ENCODE measurements at regions not wholly inside any gene's neighbourhood (a gene's known extent, or its start where the extent isn't known, plus 50 kb on each side); places are given as distances from the start of the nearest gene placed in this dataset.
"Not testable (repeated sequence)": the region's sequence is repeated elsewhere in the genome, so short reads cannot be mapped to it uniquely, and the experiment has no call there.

- Histone ChIP-seq H3K4me1 (ENCODE audit: control insufficient read depth, insufficient read depth, low read length) (no peaks in the 10 kb centered on the region), H3K4me3 (ENCODE audit: insufficient read depth, low read depth, low read length) (no peak overlapping the region), H3K27ac (ENCODE audit: insufficient read depth, low read depth, low read length, poor library complexity, severe bottlenecking) (no peak overlapping the region), H3K36me3 (ENCODE audit: control insufficient read depth, insufficient read depth, low read length) (no peaks in the 10 kb centered on the region), H3K27me3 (ENCODE audit: control insufficient read depth, insufficient read depth, low read length, poor library complexity, severe bottlenecking) (no peaks in the 10 kb centered on the region), H3K9me3 (ENCODE audit: control insufficient read depth, low read length) (no peaks in the 10 kb centered on the region)
- 88 to 93% methylated on average over 1 of the region's 2 CpGs for whole genome bisulfite sequencing, 2 experiments
These were observed 1796.9 kb downstream of the NCAM2 start for GRCh38 chr21:22795091-22795490.

- 82 to 84% methylated on average over 4 of the region's 4 CpGs for WGBS, 2 experiments
- H3K4me3 ChIP-seq (ENCODE audit: insufficient read depth, low read depth, low read length) = no peak overlapping the region
These were observed 1797.4 kb downstream of the NCAM2 start for GRCh38 chr21:22795644-22796043.

GRCh38 chr21:22796147-22796546 is 1797.9 kb downstream of the NCAM2 start:
- H3K9me3 ChIP-seq (ENCODE audit: control insufficient read depth, low read length) = no peaks in the 10 kb centered on the region
- H3K4me1 ChIP-seq (ENCODE audit: control insufficient read depth, insufficient read depth, low read length) = no peaks in the 10 kb centered on the region
- 91 to 95% methylated on average over 9 of the region's 9 CpGs for WGBS, 2 experiments
- H3K27me3 ChIP-seq (ENCODE audit: control insufficient read depth, insufficient read depth, low read length, poor library complexity, severe bottlenecking) = no peaks in the 10 kb centered on the region
- H3K36me3 ChIP-seq (ENCODE audit: control insufficient read depth, insufficient read depth, low read length) = no peaks in the 10 kb centered on the region
- H3K4me3 ChIP-seq (ENCODE audit: insufficient read depth, low read depth, low read length) = no peak overlapping the region
- H3K27ac ChIP-seq (ENCODE audit: insufficient read depth, low read depth, low read length, poor library complexity, severe bottlenecking) = no peak overlapping the region

More at GRCh38 chr21:22795644-22796043, 1797.4 kb downstream of the NCAM2 start:
- H3K9me3 ChIP-seq (ENCODE audit: control insufficient read depth, low read length) = no peaks in the 10 kb centered on the region
- no peaks in the 10 kb centered on the region for H3K27me3 ChIP-seq (ENCODE audit: control insufficient read depth, insufficient read depth, low read length, poor library complexity, severe bottlenecking)
- H3K27ac ChIP-seq (ENCODE audit: insufficient read depth, low read depth, low read length, poor library complexity, severe bottlenecking) = no peak overlapping the region
- no peaks in the 10 kb centered on the region for H3K36me3 ChIP-seq (ENCODE audit: control insufficient read depth, insufficient read depth, low read length)
- no peaks in the 10 kb centered on the region for H3K4me1 ChIP-seq (ENCODE audit: control insufficient read depth, insufficient read depth, low read length)

GRCh38 chr21:22804151-22804550 is 1805.9 kb downstream of the NCAM2 start:
- Histone ChIP-seq H3K27me3 (ENCODE audit: control insufficient read depth, insufficient read depth, low read length, poor library complexity, severe bottlenecking) (no peaks in the 10 kb centered on the region), H3K36me3 (ENCODE audit: control insufficient read depth, insufficient read depth, low read length) (no peaks in the 10 kb centered on the region), H3K27ac (ENCODE audit: insufficient read depth, low read depth, low read length, poor library complexity, severe bottlenecking) (no peak overlapping the region), H3K4me1 (ENCODE audit: control insufficient read depth, insufficient read depth, low read length) (no peaks in the 10 kb centered on the region), H3K4me3 (ENCODE audit: insufficient read depth, low read depth, low read length) (no peak overlapping the region), H3K9me3 (ENCODE audit: control insufficient read depth, low read length) (no peaks in the 10 kb centered on the region)
- WGBS, 2 experiments = 95 to 97% methylated on average over 3 of the region's 3 CpGs

- no peaks in the 10 kb centered on the region for H3K36me3 ChIP-seq (ENCODE audit: control insufficient read depth, insufficient read depth, low read length)
- no peak overlapping the region for H3K4me3 ChIP-seq (ENCODE audit: insufficient read depth, low read depth, low read length)
- H3K4me1 ChIP-seq (ENCODE audit: control insufficient read depth, insufficient read depth, low read length) = no peaks in the 10 kb centered on the region
- WGBS, 2 experiments = 94 to 100% methylated on average over 2 to 3 of the region's 3 CpGs
- H3K27ac ChIP-seq (ENCODE audit: insufficient read depth, low read depth, low read length, poor library complexity, severe bottlenecking) = no peak overlapping the region
- H3K27me3 ChIP-seq (ENCODE audit: control insufficient read depth, insufficient read depth, low read length, poor library complexity, severe bottlenecking) = no peaks in the 10 kb centered on the region
- no peaks in the 10 kb centered on the region for H3K9me3 ChIP-seq (ENCODE audit: control insufficient read depth, low read length)
These were observed 1808.1 kb downstream of the NCAM2 start for GRCh38 chr21:22806278-22806677.

- no peak overlapping the region for H3K4me3 ChIP-seq (ENCODE audit: insufficient read depth, low read depth, low read length)
- no peaks in the 10 kb centered on the region for H3K9me3 ChIP-seq (ENCODE audit: control insufficient read depth, low read length)
- no peaks in the 10 kb centered on the region for H3K36me3 ChIP-seq (ENCODE audit: control insufficient read depth, insufficient read depth, low read length)
- no peaks in the 10 kb centered on the region for H3K27me3 ChIP-seq (ENCODE audit: control insufficient read depth, insufficient read depth, low read length, poor library complexity, severe bottlenecking)
- 63% methylated on average over 2 of the region's 3 CpGs for WGBS, 2 experiments
- no peaks in the 10 kb centered on the region for H3K4me1 ChIP-seq (ENCODE audit: control insufficient read depth, insufficient read depth, low read length)
- H3K27ac ChIP-seq (ENCODE audit: insufficient read depth, low read depth, low read length, poor library complexity, severe bottlenecking) = no peak overlapping the region
These were observed 1815.0 kb downstream of the NCAM2 start for GRCh38 chr21:22813201-22813600.

GRCh38 chr21:22818681-22819485 is 1820.7 kb downstream of the NCAM2 start:
- not testable (repeated sequence) for H3K4me3 ChIP-seq (ENCODE audit: insufficient read depth, low read depth, low read length); H3K27ac ChIP-seq (ENCODE audit: insufficient read depth, low read depth, low read length, poor library complexity, severe bottlenecking); H3K36me3 ChIP-seq (ENCODE audit: control insufficient read depth, insufficient read depth, low read length); H3K27me3 ChIP-seq (ENCODE audit: control insufficient read depth, insufficient read depth, low read length, poor library complexity, severe bottlenecking); H3K4me1 ChIP-seq (ENCODE audit: control insufficient read depth, insufficient read depth, low read length); H3K9me3 ChIP-seq (ENCODE audit: control insufficient read depth, low read length)
- 95 to 96% methylated on average over 40 of the region's 40 CpGs for WGBS, 2 experiments

GRCh38 chr21:22827422-22827821 is 1829.2 kb downstream of the NCAM2 start:
- Histone ChIP-seq H3K36me3 (ENCODE audit: control insufficient read depth, insufficient read depth, low read length) (no peaks in the 10 kb centered on the region), H3K9me3 (ENCODE audit: control insufficient read depth, low read length) (no peaks in the 10 kb centered on the region), H3K27me3 (ENCODE audit: control insufficient read depth, insufficient read depth, low read length, poor library complexity, severe bottlenecking) (no peaks in the 10 kb centered on the region), H3K4me1 (ENCODE audit: control insufficient read depth, insufficient read depth, low read length) (no peaks in the 10 kb centered on the region), H3K27ac (ENCODE audit: insufficient read depth, low read depth, low read length, poor library complexity, severe bottlenecking) (no peak overlapping the region), H3K4me3 (ENCODE audit: insufficient read depth, low read depth, low read length) (no peak overlapping the region)

- Histone ChIP-seq H3K9me3 (ENCODE audit: control insufficient read depth, low read length) (no peaks in the 10 kb centered on the region), H3K27ac (ENCODE audit: insufficient read depth, low read depth, low read length, poor library complexity, severe bottlenecking) (no peak overlapping the region), H3K27me3 (ENCODE audit: control insufficient read depth, insufficient read depth, low read length, poor library complexity, severe bottlenecking) (no peaks in the 10 kb centered on the region), H3K4me1 (ENCODE audit: control insufficient read depth, insufficient read depth, low read length) (no peaks in the 10 kb centered on the region), H3K36me3 (ENCODE audit: control insufficient read depth, insufficient read depth, low read length) (no peaks in the 10 kb centered on the region), H3K4me3 (ENCODE audit: insufficient read depth, low read depth, low read length) (no peak overlapping the region)
- WGBS, 2 experiments = 74 to 76% methylated on average over 3 of the region's 3 CpGs
These were observed 1844.7 kb downstream of the NCAM2 start for GRCh38 chr21:22842875-22843274.

GRCh38 chr21:22855581-22855980 is 1857.4 kb downstream of the NCAM2 start:
- Histone ChIP-seq H3K36me3 (ENCODE audit: control insufficient read depth, insufficient read depth, low read length) (no peaks in the 10 kb centered on the region), H3K27ac (ENCODE audit: insufficient read depth, low read depth, low read length, poor library complexity, severe bottlenecking) (no peak overlapping the region)
- WGBS, 2 experiments = 80 to 92% methylated on average over 1 of the region's 1 CpG

More at GRCh38 chr21:22855581-22855980, 1857.4 kb downstream of the NCAM2 start:
- Histone ChIP-seq H3K27me3 (ENCODE audit: control insufficient read depth, insufficient read depth, low read length, poor library complexity, severe bottlenecking) (no peaks in the 10 kb centered on the region), H3K4me3 (ENCODE audit: insufficient read depth, low read depth, low read length) (no peak overlapping the region), H3K9me3 (ENCODE audit: control insufficient read depth, low read length) (no peaks in the 10 kb centered on the region), H3K4me1 (ENCODE audit: control insufficient read depth, insufficient read depth, low read length) (no peaks in the 10 kb centered on the region)

Measured in ectodermal cell (in vitro differentiated cells).